ENCODE measurements at regions not wholly inside any gene's neighbourhood (a gene's known extent, or its start where the extent isn't known, plus 50 kb on each side); places are given as distances from the start of the nearest gene placed in this dataset.
A peak's percentile ranks its signal among the peaks of the same experiment; 100 is the strongest.
"Not testable (repeated sequence)": the region's sequence is repeated elsewhere in the genome, so short reads cannot be mapped to it uniquely, and the experiment has no call there.

DNA sequence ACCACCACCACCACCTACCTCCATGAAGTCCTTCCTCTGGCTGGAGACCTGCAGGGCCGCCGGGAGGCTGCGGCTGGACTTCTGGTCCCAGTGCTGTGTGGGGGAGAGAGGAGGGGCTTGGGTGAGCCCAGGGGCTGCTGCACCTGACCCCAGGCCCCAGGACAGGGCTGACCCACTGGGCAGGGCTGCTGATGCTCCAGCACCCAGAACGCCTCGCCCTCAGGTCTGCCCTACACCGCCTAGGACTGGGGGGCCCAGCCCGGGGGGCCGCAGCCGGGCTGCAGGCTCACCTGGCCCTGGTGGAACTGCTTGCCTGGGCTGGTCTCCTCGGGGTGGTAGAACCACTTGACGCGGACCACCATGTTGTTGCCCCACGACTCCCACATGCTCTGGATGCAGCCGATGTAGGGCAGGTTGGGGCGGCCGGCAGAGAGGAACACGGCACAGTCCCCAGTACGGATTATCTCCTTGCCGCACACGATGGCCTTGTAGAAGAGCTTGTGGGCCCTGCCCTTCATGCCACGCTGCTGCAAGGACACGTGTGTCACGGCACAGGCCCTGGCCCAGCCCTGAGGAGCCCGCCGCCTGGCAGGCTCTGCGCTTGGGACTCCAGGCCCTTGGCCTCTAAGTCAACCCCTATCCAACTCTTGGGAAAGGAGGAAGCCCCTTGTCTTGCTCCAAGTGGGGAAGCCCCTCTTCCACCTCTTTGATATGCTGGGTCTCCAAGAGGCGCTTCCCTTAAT is 429.9 kb upstream of the ZNF722 start:
- peaks cover 5 to 14% of the 10 kb centered on the region in 2 donors for H3K9me3 ChIP-seq (ENCODE audit: control insufficient read depth in 1 of 2, low read length in 2 of 2)
- H3K4me1 ChIP-seq (ENCODE audit: control insufficient read depth in 1 of 2, insufficient read depth in 2 of 2, low read length in 2 of 2); H3K4me3 ChIP-seq (ENCODE audit: low read depth in 1 of 2, low read length in 2 of 2): not testable (repeated sequence)

DNA sequence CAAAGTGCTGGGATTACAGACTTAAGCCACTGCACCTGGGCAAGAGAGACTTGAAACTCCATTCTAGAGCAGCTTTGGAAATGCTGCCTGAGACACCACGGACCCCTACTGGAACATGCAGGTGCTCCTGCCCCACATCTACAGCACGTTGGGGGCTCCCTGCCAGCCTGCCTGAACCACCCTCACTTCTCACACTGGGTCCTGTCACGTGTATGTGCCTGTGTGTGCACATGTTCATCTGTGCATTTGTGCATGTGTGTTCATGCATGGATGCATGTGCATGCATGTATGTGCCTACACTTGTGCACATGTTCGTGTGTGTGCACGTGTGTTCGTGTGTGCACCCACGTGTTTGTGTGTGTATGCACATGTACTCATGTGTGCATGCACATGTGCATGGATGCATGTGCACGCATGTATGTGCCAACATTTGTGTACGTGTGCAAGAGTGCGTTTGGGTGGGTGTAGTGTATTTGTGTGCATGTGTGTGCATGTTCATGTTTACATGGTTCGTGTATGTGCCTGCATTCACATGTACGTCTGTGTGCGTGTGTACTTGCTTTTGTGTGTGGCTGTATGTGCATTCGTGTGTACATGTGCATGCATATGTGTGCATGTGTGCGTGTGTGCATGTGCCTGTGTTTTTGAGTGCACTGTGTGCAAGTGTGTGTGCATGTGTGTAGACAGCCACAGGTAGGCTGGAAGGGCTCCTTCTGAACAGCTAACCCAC is 428.1 kb upstream of the ZNF722 start:
- H3K36me3 ChIP-seq (ENCODE audit: control insufficient read depth in 1 of 2, insufficient read depth in 2 of 2, low read length in 2 of 2); H3K4me1 ChIP-seq (ENCODE audit: control insufficient read depth in 1 of 2, insufficient read depth in 2 of 2, low read length in 2 of 2); H3K27me3 ChIP-seq (ENCODE audit: control insufficient read depth in 1 of 2, insufficient read depth in 2 of 2, low read length in 2 of 2); H3K27ac ChIP-seq (ENCODE audit: low read depth, low read length); H3K9ac ChIP-seq (ENCODE audit: low read depth in 1 of 2, low read length in 2 of 2): not testable (repeated sequence)
- peak overlapping the region in 1 of 2 donors; percentile 36 for H3K4me3 ChIP-seq (ENCODE audit: low read depth in 1 of 2, low read length in 2 of 2)
- H3K9me3 ChIP-seq (ENCODE audit: control insufficient read depth in 1 of 2, low read length in 2 of 2), result peaks cover 5 to 15% of the 10 kb centered on the region in 2 donors

More for the DNA sequence above, 429.9 kb upstream of the ZNF722 start:
- H3K27me3 ChIP-seq (ENCODE audit: control insufficient read depth in 1 of 2, insufficient read depth in 2 of 2, low read length in 2 of 2); H3K36me3 ChIP-seq (ENCODE audit: control insufficient read depth in 1 of 2, insufficient read depth in 2 of 2, low read length in 2 of 2); H3K27ac ChIP-seq (ENCODE audit: low read depth, low read length); H3K9ac ChIP-seq (ENCODE audit: low read depth in 1 of 2, low read length in 2 of 2): not testable (repeated sequence)

DNA sequence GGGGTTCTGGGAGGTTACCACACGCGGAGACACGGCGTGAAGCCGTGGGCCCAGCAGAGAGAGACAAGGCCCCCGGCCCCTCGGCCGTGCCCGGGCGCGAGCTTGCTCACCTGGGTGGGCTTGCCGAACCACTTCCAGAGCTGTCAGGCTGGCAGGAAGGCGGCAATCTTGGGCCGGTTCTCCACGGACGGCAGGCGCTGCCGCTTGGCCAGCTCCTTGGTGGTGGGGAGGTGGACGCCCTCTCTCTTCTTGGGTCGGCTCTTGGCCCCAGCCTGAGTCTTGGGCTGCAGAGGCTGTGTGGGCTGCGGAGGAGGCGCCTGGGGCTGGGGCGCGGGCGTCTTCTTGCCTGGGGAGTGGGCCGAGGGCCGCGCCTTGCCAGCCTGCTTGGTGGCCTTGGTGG is 426.5 kb upstream of the ZNF722 start:
- not testable (repeated sequence) for H3K9ac ChIP-seq (ENCODE audit: low read depth in 1 of 2, low read length in 2 of 2); H3K4me3 ChIP-seq (ENCODE audit: low read depth in 1 of 2, low read length in 2 of 2); H3K36me3 ChIP-seq (ENCODE audit: control insufficient read depth in 1 of 2, insufficient read depth in 2 of 2, low read length in 2 of 2); H3K27me3 ChIP-seq (ENCODE audit: control insufficient read depth in 1 of 2, insufficient read depth in 2 of 2, low read length in 2 of 2); H3K27ac ChIP-seq (ENCODE audit: low read depth, low read length); H3K4me1 ChIP-seq (ENCODE audit: control insufficient read depth in 1 of 2, insufficient read depth in 2 of 2, low read length in 2 of 2)
- H3K9me3 ChIP-seq (ENCODE audit: control insufficient read depth in 1 of 2, low read length in 2 of 2), result peaks cover 5 to 16% of the 10 kb centered on the region in 2 donors

DNA sequence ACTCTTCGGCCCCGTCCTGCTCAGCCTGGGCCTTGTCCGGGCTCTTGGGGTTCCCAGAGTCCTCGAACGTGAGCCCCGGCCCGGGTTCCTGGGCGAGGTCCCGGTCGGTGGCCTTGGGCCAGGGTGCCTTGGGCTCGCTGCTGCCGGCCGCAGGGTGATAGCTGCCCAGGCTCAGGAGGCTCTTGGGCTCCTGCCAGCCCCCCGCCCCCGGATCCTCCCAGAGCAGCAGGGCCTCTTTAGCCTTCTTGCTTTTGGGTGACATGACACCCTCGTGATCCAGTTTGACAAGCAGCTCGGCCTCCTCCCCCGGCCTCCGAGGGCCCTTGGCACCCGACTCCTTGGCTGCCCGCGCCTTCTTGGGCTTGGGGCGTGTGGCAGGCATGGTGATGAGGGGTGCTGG is 425.7 kb upstream of the ZNF722 start:
- H3K4me1 ChIP-seq (ENCODE audit: control insufficient read depth in 1 of 2, insufficient read depth in 2 of 2, low read length in 2 of 2); H3K4me3 ChIP-seq (ENCODE audit: low read depth in 1 of 2, low read length in 2 of 2): not testable (repeated sequence)
- peaks cover 5 to 13% of the 10 kb centered on the region in 2 donors for H3K9me3 ChIP-seq (ENCODE audit: control insufficient read depth in 1 of 2, low read length in 2 of 2)

DNA sequence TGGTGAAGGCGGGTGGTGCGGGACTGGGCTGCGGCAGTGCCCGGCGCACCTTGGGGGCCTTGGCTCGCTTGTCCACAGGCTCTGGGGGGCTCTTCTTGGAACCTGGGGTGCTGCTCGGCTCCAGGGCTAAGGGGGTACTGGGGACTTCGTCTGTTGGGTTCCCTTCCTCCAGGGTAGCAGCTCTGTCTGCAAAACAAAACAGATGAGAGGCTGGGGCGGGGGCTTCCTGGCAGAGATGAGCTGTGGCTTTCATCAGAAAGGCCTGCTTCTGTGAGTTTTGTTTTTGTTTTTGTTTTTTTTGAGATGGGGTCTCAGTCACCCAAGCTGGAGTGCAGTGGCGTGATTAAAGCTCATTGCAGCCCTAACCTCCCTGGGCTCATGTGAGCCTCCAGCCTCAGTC is 425.2 kb upstream of the ZNF722 start:
- not testable (repeated sequence) for H3K9ac ChIP-seq (ENCODE audit: low read depth in 1 of 2, low read length in 2 of 2); H3K4me1 ChIP-seq (ENCODE audit: control insufficient read depth in 1 of 2, insufficient read depth in 2 of 2, low read length in 2 of 2); H3K36me3 ChIP-seq (ENCODE audit: control insufficient read depth in 1 of 2, insufficient read depth in 2 of 2, low read length in 2 of 2); H3K27me3 ChIP-seq (ENCODE audit: control insufficient read depth in 1 of 2, insufficient read depth in 2 of 2, low read length in 2 of 2); H3K4me3 ChIP-seq (ENCODE audit: low read depth in 1 of 2, low read length in 2 of 2); H3K27ac ChIP-seq (ENCODE audit: low read depth, low read length)
- peaks cover 5 to 13% of the 10 kb centered on the region in 2 donors for H3K9me3 ChIP-seq (ENCODE audit: control insufficient read depth in 1 of 2, low read length in 2 of 2)

More for the DNA sequence above, 425.7 kb upstream of the ZNF722 start:
- H3K36me3 ChIP-seq (ENCODE audit: control insufficient read depth in 1 of 2, insufficient read depth in 2 of 2, low read length in 2 of 2); H3K27ac ChIP-seq (ENCODE audit: low read depth, low read length); H3K9ac ChIP-seq (ENCODE audit: low read depth in 1 of 2, low read length in 2 of 2); H3K27me3 ChIP-seq (ENCODE audit: control insufficient read depth in 1 of 2, insufficient read depth in 2 of 2, low read length in 2 of 2): not testable (repeated sequence)

DNA sequence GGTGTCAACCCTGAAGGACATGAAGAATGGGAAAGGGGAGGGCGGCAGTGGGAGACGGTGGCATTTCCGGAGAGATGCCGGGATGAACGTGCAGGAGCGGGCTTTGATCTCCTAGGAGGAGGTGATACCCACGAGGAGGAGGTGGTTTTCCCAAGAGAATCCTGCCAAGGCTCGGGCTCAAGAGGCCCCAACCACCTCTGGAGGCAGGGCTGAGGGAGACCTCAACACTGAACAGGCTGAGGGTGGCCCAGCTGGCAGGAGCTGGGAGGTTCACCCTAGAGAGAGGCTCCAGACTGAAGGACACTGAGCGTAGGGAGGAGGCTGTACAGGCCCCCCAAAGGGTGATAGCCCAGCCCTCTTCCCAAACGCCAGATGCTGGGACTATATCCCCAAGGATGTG is 422.2 kb upstream of the ZNF722 start:
- H3K36me3 ChIP-seq (ENCODE audit: control insufficient read depth in 1 of 2, insufficient read depth in 2 of 2, low read length in 2 of 2); H3K4me1 ChIP-seq (ENCODE audit: control insufficient read depth in 1 of 2, insufficient read depth in 2 of 2, low read length in 2 of 2); H3K9me3 ChIP-seq (ENCODE audit: control insufficient read depth in 1 of 2, low read length in 2 of 2); H3K9ac ChIP-seq (ENCODE audit: low read depth in 1 of 2, low read length in 2 of 2); H3K27ac ChIP-seq (ENCODE audit: low read depth, low read length); H3K4me3 ChIP-seq (ENCODE audit: low read depth in 1 of 2, low read length in 2 of 2); H3K27me3 ChIP-seq (ENCODE audit: control insufficient read depth in 1 of 2, insufficient read depth in 2 of 2, low read length in 2 of 2): not testable (repeated sequence)

DNA sequence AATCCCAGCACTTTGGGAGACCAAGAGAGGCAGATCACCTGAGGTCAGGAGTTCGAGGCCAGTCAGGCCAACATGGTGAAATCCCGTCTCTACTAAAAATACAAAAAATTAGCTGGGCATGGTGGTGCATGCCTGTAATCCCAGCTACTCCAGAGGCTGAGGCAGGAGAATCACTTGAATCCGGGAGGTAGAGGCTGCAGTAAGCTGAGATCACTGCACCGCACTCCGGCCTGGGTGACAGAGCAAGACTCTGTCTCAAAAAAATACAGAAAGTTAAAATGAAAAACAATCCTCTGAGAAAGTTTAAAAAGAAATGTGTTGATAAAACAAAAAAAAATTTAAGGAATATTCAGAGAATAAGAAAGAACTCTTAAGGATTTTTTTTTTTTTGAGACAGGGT is 421.6 kb upstream of the ZNF722 start:
- not testable (repeated sequence) for H3K9me3 ChIP-seq (ENCODE audit: control insufficient read depth in 1 of 2, low read length in 2 of 2); H3K36me3 ChIP-seq (ENCODE audit: control insufficient read depth in 1 of 2, insufficient read depth in 2 of 2, low read length in 2 of 2); H3K4me3 ChIP-seq (ENCODE audit: low read depth in 1 of 2, low read length in 2 of 2); H3K9ac ChIP-seq (ENCODE audit: low read depth in 1 of 2, low read length in 2 of 2); H3K27me3 ChIP-seq (ENCODE audit: control insufficient read depth in 1 of 2, insufficient read depth in 2 of 2, low read length in 2 of 2); H3K27ac ChIP-seq (ENCODE audit: low read depth, low read length); H3K4me1 ChIP-seq (ENCODE audit: control insufficient read depth in 1 of 2, insufficient read depth in 2 of 2, low read length in 2 of 2)

DNA sequence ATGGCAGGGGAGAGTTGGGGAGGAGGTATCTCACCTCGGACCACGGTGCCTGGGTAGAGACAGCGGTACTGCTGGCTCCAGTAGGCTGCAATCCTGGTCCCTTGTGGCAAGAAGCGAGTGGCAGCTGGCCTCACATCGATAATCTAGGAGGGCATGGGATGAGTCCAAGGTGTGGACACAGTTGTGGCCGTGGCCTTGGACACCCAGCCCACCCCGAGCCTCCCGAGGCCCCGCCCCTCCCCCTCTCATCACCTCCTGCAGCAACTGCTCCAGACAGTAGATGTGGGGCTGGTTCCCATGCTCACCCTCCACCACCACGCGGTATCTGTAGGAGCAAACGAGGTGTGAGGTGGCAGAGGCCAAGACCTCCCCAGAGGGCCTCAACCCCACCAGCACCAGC is 418.6 kb upstream of the ZNF722 start:
- H3K4me1 ChIP-seq (ENCODE audit: control insufficient read depth in 1 of 2, insufficient read depth in 2 of 2, low read length in 2 of 2); H3K9ac ChIP-seq (ENCODE audit: low read depth in 1 of 2, low read length in 2 of 2); H3K27me3 ChIP-seq (ENCODE audit: control insufficient read depth in 1 of 2, insufficient read depth in 2 of 2, low read length in 2 of 2); H3K27ac ChIP-seq (ENCODE audit: low read depth, low read length); H3K4me3 ChIP-seq (ENCODE audit: low read depth in 1 of 2, low read length in 2 of 2); H3K9me3 ChIP-seq (ENCODE audit: control insufficient read depth in 1 of 2, low read length in 2 of 2); H3K36me3 ChIP-seq (ENCODE audit: control insufficient read depth in 1 of 2, insufficient read depth in 2 of 2, low read length in 2 of 2): not testable (repeated sequence)

DNA sequence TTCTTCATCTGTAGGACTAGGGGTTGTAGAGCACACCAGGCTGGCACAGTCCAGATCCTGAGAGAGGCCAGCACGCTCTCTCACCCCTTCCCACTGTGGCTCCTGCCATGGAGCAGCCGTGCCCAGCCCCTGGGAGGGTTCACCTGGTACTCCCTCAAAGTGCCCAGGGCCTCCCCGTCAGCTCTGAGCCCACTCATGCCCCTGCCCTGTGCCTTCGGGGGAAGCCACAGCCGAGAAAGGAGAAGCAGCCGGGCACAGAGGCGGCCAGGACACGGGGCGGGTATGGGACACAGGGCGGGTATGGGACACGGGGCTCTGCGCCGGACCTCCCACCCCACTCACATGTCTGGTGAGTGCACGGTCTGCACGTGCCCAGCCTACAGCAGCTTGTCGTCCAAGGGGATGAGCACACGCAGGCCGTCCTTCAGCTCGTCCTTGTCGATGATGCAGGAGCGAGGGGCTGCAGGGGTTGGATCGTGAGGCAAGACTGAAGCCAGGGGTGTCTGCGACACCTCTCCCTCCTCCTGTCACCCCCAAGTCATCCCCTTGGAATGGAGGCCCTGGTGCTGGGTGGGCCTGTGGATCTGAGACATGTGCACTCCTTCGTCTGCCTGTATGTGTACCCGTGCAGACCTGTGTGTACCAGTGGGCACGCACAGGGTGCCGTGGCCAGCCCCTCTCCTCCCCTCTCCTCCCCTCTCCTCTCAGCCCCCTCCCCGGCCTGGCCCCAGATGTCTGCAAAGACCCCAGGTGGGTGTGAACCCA is 417.9 kb upstream of the ZNF722 start:
- not testable (repeated sequence) for H3K9me3 ChIP-seq (ENCODE audit: control insufficient read depth in 1 of 2, low read length in 2 of 2); H3K4me1 ChIP-seq (ENCODE audit: control insufficient read depth in 1 of 2, insufficient read depth in 2 of 2, low read length in 2 of 2); H3K9ac ChIP-seq (ENCODE audit: low read depth in 1 of 2, low read length in 2 of 2); H3K4me3 ChIP-seq (ENCODE audit: low read depth in 1 of 2, low read length in 2 of 2); H3K36me3 ChIP-seq (ENCODE audit: control insufficient read depth in 1 of 2, insufficient read depth in 2 of 2, low read length in 2 of 2); H3K27ac ChIP-seq (ENCODE audit: low read depth, low read length); H3K27me3 ChIP-seq (ENCODE audit: control insufficient read depth in 1 of 2, insufficient read depth in 2 of 2, low read length in 2 of 2)

DNA sequence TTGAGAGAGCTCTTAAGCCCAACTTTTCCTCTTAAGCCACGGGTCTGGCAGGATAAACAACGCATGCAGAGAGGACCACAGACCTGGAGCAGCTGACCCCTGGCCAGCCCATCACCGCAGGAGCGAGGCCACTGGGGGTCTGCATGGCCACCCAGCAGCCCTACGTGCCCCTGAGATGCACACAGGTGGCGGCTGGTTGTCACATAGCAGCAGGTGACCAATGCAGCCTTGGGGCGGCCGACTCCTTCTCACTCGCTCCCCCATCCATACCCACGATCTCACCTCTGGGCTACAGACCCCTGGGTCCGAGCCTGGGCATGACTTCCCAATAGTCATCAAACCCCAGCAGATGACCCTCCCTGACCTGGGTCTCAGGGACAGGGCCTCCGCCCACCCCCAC is 415.9 kb upstream of the ZNF722 start:
- not testable (repeated sequence) for H3K27ac ChIP-seq (ENCODE audit: low read depth, low read length); H3K27me3 ChIP-seq (ENCODE audit: control insufficient read depth in 1 of 2, insufficient read depth in 2 of 2, low read length in 2 of 2); H3K9ac ChIP-seq (ENCODE audit: low read depth in 1 of 2, low read length in 2 of 2); H3K9me3 ChIP-seq (ENCODE audit: control insufficient read depth in 1 of 2, low read length in 2 of 2); H3K4me3 ChIP-seq (ENCODE audit: low read depth in 1 of 2, low read length in 2 of 2); H3K36me3 ChIP-seq (ENCODE audit: control insufficient read depth in 1 of 2, insufficient read depth in 2 of 2, low read length in 2 of 2); H3K4me1 ChIP-seq (ENCODE audit: control insufficient read depth in 1 of 2, insufficient read depth in 2 of 2, low read length in 2 of 2)
